ENCODE measurements at regions not wholly inside any gene's neighbourhood (a gene's known extent, or its start where the extent isn't known, plus 50 kb on each side); places are given as distances from the start of the nearest gene placed in this dataset.

DNA sequence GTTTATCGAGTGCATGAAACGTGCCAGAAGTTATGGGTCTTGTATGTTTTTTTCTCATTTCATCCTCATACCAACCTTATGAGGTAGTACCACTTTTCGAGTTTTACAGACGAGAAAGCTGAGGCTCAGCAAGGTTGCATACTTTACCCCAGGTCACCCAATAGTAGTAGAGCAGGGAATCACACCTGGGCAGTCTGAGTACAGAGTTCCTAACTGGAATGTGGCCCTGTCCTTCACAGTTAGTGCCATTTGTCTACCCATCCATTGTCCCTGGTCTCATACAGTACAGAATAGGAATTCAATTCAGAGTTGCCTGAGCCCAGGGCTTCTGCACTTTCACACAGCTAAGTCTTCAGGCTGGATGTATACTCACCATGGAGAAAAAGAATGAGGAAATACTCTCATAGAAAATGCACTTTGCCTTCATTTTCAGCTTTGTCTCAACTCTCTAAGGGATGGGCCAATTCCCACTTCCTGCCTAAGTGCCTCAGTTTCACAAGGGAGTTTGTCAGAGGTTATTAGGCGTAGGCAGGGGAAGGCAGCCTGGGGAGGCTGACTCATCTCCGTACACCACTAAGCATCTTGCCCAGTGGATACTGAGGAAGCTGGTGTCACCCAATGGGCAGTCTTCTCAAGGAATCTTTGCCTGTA, 93.2 kb downstream of the TMEM212 start (continued):
- TF ChIP-seq CHD7 (IDR thresholded peaks at IDR 0.05; ENCODE audit: insufficient replicate concordance, low read length) (no peak), TEAD4 (IDR thresholded peaks at IDR 0.05; ENCODE audit: low read depth, low read length) (no peak), BACH1 (IDR thresholded peaks at IDR 0.05; ENCODE audit: low read length) (no peak)
- TF ChIP-seq, protein P1, sequence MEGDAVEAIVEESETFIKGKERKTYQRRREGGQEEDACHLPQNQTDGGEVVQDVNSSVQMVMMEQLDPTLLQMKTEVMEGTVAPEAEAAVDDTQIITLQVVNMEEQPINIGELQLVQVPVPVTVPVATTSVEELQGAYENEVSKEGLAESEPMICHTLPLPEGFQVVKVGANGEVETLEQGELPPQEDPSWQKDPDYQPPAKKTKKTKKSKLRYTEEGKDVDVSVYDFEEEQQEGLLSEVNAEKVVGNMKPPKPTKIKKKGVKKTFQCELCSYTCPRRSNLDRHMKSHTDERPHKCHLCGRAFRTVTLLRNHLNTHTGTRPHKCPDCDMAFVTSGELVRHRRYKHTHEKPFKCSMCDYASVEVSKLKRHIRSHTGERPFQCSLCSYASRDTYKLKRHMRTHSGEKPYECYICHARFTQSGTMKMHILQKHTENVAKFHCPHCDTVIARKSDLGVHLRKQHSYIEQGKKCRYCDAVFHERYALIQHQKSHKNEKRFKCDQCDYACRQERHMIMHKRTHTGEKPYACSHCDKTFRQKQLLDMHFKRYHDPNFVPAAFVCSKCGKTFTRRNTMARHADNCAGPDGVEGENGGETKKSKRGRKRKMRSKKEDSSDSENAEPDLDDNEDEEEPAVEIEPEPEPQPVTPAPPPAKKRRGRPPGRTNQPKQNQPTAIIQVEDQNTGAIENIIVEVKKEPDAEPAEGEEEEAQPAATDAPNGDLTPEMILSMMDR (IDR thresholded peaks at IDR 0.05; ENCODE audit: control extremely low read depth in 1 of 3, insufficient read depth in 1 of 3, low read depth in 1 of 3, low read length in 3 of 3): no peak

All from H1 (cell line).